ENCODE measurements at regions not wholly inside any gene's neighbourhood (a gene's known extent, or its start where the extent isn't known, plus 50 kb on each side); places are given as distances from the start of the nearest gene placed in this dataset.

DNA sequence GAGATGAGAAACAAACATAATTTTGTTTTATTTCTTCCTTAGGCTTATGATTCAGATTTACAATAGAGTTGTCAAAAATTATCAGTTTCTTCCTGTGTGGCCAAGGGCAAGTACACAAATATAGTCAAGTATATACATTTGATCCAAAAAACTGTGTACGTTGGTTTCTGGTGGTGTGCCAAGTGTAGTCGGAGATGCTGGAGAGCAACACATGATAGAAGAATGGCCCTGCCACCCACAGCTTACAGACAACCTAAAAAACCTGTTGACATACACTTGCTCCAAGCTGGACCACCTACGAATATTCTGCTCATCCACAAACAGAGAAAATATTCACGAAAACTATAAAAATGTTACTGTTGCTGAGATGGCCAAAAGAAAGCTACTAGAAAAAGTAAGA, 890.8 kb upstream of the PHF14 start:
- DNase-seq = no peak
- H3K36me3 ChIP-seq = no peaks in the 10 kb centered on the region
- WGBS, 2 donors = 69 to 71% methylated on average over 4 of the region's 4 CpGs
- no peak overlapping the region for H3K4me3 ChIP-seq
- no peak overlapping the region for H3K27ac ChIP-seq
- intact Hi-C loops (cut with DNase I) = no loop called here
- TF ChIP-seq, protein P1, sequence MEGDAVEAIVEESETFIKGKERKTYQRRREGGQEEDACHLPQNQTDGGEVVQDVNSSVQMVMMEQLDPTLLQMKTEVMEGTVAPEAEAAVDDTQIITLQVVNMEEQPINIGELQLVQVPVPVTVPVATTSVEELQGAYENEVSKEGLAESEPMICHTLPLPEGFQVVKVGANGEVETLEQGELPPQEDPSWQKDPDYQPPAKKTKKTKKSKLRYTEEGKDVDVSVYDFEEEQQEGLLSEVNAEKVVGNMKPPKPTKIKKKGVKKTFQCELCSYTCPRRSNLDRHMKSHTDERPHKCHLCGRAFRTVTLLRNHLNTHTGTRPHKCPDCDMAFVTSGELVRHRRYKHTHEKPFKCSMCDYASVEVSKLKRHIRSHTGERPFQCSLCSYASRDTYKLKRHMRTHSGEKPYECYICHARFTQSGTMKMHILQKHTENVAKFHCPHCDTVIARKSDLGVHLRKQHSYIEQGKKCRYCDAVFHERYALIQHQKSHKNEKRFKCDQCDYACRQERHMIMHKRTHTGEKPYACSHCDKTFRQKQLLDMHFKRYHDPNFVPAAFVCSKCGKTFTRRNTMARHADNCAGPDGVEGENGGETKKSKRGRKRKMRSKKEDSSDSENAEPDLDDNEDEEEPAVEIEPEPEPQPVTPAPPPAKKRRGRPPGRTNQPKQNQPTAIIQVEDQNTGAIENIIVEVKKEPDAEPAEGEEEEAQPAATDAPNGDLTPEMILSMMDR (IDR thresholded peaks at IDR 0.05) = no peak
- ATAC-seq = no peak
- H3K4me1 ChIP-seq = no peaks in the 10 kb centered on the region
- no peaks in the 10 kb centered on the region for H3K27me3 ChIP-seq
- H3K9me3 ChIP-seq = peaks cover 0 to 4% (median 0%) of the 10 kb centered on the region in 11 donors

DNA sequence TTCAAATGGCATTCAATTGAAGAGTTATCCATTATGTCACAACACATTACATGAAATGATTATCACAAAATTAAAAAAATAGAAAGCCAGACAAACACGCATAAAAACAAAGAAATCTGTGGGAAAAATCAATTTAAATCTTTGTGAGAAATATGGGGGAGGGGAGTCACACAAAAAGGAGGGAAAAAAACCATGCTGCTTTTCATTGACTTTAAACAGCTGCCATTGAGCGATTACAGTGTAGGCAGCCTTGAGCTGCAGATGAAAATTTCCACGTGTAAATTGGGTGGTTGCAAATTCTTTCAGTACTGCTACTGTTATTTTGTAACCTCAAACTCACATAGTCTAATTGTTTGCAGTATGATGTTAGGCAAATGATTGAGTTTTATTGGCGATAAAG, 889.9 kb upstream of the PHF14 start:
- WGBS, 2 donors = 67 to 76% methylated on average over 4 of the region's 4 CpGs
- Histone ChIP-seq H3K4me1 (no peaks in the 10 kb centered on the region), H3K27ac (no peak overlapping the region), H3K4me3 (no peak overlapping the region), H3K9me3 (no peaks in the 10 kb centered on the region), H3K27me3 (no peaks in the 10 kb centered on the region), H3K36me3 (no peaks in the 10 kb centered on the region)
- intact Hi-C loops (cut with DNase I) = no loop called here
- TF ChIP-seq, protein P1 (IDR thresholded peaks at IDR 0.05) = no peak
- ATAC-seq (no peak), DNase-seq (no peak)

DNA sequence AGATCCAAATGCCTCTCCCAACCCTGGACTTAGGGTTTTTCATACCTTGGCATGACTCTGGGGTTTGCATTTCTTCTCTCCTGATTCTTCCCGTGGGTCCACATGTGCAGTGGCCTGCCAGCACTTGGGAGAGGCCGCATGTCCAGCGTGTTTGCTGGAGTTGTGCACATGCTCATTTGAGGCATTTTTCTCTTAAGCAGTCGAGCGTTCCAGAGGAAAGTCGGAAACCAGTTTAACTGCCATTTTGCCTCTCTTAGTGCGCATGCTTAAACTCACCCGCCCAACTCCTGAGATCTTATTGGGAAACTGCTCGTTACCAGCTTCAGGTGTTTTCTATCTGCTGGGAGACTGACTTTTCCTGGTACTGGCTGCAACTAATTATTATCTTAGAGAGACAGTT, 888.4 kb upstream of the PHF14 start:
- DNase-seq (no peak), ATAC-seq (no peak)
- Histone ChIP-seq H3K4me1 (no peaks in the 10 kb centered on the region), H3K27me3 (no peaks in the 10 kb centered on the region), H3K36me3 (no peaks in the 10 kb centered on the region), H3K4me3 (no peak overlapping the region), H3K27ac (no peak overlapping the region), H3K9me3 (no peaks in the 10 kb centered on the region)
- intact Hi-C loops (cut with DNase I) = no loop called here
- TF ChIP-seq, protein P1 (IDR thresholded peaks at IDR 0.05) = no peak
- 93 to 95% methylated on average over 9 of the region's 9 CpGs for WGBS, 2 donors

DNA sequence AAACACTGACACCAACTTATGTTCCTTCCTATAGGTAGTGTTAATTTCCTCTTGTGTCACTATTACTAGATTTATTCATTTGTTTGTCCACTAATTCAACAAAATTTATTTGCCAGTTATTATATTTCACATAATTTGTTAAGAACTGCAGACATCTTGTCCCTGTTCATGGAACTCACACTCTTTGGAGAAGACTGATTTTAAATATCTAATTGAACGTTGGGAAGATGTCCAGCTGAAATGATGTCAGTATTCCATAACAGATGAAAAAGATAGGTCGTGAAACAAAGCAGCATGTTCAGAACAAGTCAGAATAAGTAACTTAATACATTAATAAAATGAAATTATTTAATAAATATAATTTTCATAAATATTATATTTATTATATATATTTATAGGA, 873.1 kb upstream of the PHF14 start:
- DNase-seq (no peak), ATAC-seq (no peak)
- H3K27me3 ChIP-seq = no peaks in the 10 kb centered on the region
- TF ChIP-seq, protein P1 (IDR thresholded peaks at IDR 0.05) = no peak
- H3K4me1 ChIP-seq = peaks cover 0 to 4% (median 0%) of the 10 kb centered on the region in 9 donors
- no peaks in the 10 kb centered on the region for H3K9me3 ChIP-seq
- WGBS, 2 donors = 69 to 76% methylated on average over 2 of the region's 2 CpGs
- intact Hi-C loops (cut with DNase I) = no loop called here
- H3K27ac ChIP-seq = no peak overlapping the region
- H3K36me3 ChIP-seq = no peaks in the 10 kb centered on the region
- H3K4me3 ChIP-seq = no peak overlapping the region

DNA sequence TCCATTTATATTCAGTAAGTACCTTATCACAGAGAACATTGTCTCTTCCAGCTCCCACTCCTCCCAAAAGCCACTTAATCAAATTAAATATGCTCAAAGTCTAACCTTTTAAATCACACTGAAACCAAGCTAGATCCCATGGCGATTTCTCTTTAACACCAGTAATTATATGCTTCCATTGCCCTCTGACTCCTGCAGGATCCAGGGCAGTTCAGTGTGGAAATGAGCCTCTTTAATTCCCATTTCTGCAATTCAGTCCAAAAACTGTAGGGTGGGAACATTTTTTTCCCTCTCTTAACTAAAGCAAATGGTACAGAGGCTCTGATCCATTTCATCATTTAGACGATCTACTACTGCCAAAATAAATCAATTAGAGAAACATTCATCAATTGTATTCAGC, 872.3 kb upstream of the PHF14 start:
- H3K27ac ChIP-seq = no peak overlapping the region
- H3K36me3 ChIP-seq = no peaks in the 10 kb centered on the region
- no peaks in the 10 kb centered on the region for H3K27me3 ChIP-seq
- intact Hi-C loops (cut with DNase I) = no loop called here
- DNase-seq (no peak), ATAC-seq (no peak)
- TF ChIP-seq, protein P1 (IDR thresholded peaks at IDR 0.05) = no peak
- H3K4me3 ChIP-seq = no peak overlapping the region
- 79 to 87% methylated on average over 2 of the region's 2 CpGs for WGBS, 2 donors
- no peaks in the 10 kb centered on the region for H3K4me1 ChIP-seq
- H3K9me3 ChIP-seq = no peaks in the 10 kb centered on the region

Data from heart right ventricle (tissue), 16 donors.